GM12878 (cell line): ENCODE measurements at regions not wholly inside any gene's neighbourhood (a gene's known extent, or its start where the extent isn't known, plus 50 kb on each side); places are given as distances from the start of the nearest gene placed in this dataset.

Experiments
- ATAC-seq: fragments of 200-7000 bp; cut with Tn5 transposase; 3 replicates; pipeline ENCODE4 v1.9.1; 2020; ENCODE audit warnings: mild to moderate bottlenecking, moderate library complexity
- BruUV-seq: library from RNA; stranded (reverse); fragments of 400-500 nt; replicated peaks from 2 replicates; lab custom pipeline; 2021; lab: Mats Ljungman, UMichigan
- CTCF ChIA-PET: fragments of 300-600 bp; sonication (Branson Sonifier 250); formaldehyde crosslinking; extraction: SDS; loops from one replicate; lab custom pipeline; 2021; ENCODE audit warnings: inconsistent platforms; lab: Yijun Ruan, JAX
- POLR2A ChIA-PET: fragments of 350-600 bp; formaldehyde crosslinking; extraction: SDS; loops from one replicate; lab custom pipeline; 2021; ENCODE audit warnings: inconsistent platforms; lab: Charles Lee
- RAD21 ChIA-PET: fragments of 300-600 bp; sonication (Branson Sonifier 250); formaldehyde crosslinking; loops from one replicate; lab custom pipeline; 2023; ENCODE audit warnings: antibody characterized with exemption; ENCODE audit not compliant: unreplicated experiment; lab: Charles Lee
- SMC1A ChIA-PET: fragments of 300-600 bp; sonication (Branson Sonifier 250); formaldehyde crosslinking; loops from one replicate; lab custom pipeline; 2023; ENCODE audit not compliant: unreplicated experiment, uncharacterized antibody; lab: Charles Lee
- DNase-seq: peaks from one replicate; pipeline ENCODE4 v3.0.0-alpha.2; 2011; ENCODE audit warnings: low read depth, low spot score
- FAIRE-seq: peaks from 3 replicates; lab custom pipeline; 2011; peaks lifted over from hg19 to GRCh38; lab: Jason Lieb, UNC
- H2AFZ ChIP-seq: 2 replicates; pipeline ENCODE4 v1.6.0; 2011; ENCODE audit warnings: low read depth, low read length, control low read depth; ENCODE audit not compliant: control insufficient read depth
- H3K27ac ChIP-seq: 2 replicates; pipeline ENCODE4 v1.5.1; 2011; ENCODE audit warnings: control low read depth; ENCODE audit not compliant: control insufficient read depth, insufficient read depth
- H3K27me3 ChIP-seq, 2 experiments: replicated peaks in 1 of 2; 2 replicates each; pipeline versions ENCODE4 v1.6.0 to v1.6.1; 2011; ENCODE audit warnings: low read length in 1 of 2; ENCODE audit not compliant: control insufficient read depth in 2 of 2, insufficient read depth in 2 of 2
- H3K36me3 ChIP-seq, 2 experiments: 2 replicates each; pipeline ENCODE4 v1.5.1; 2011; ENCODE audit warnings: low read length in 1 of 2; ENCODE audit not compliant: control insufficient read depth in 2 of 2, insufficient read depth in 2 of 2
- H3K4me1 ChIP-seq: 2 replicates; pipeline ENCODE4 v1.6.1; 2011; ENCODE audit warnings: mild to moderate bottlenecking, low read length, moderate library complexity, mixed read lengths; ENCODE audit not compliant: control insufficient read depth, insufficient read depth
- H3K4me2 ChIP-seq: 2 replicates; pipeline ENCODE4 v1.6.0; 2011; ENCODE audit warnings: control low read depth; ENCODE audit not compliant: control insufficient read depth, insufficient read depth
- H3K4me3 ChIP-seq: fragments of 200-600 bp; sonication (generic); 2 replicates; pipeline ENCODE4 v1.5.1; 2016
- H3K79me2 ChIP-seq: 2 replicates; pipeline ENCODE4 v1.6.0; 2011; ENCODE audit warnings: low read length; ENCODE audit not compliant: control insufficient read depth, insufficient read depth
- H3K9ac ChIP-seq: 2 replicates; pipeline ENCODE4 v1.8.0; 2011; ENCODE audit warnings: low read length, control low read depth, mixed read lengths; ENCODE audit not compliant: control insufficient read depth, insufficient read depth
- H3K9me3 ChIP-seq: replicated peaks from 3 replicates; pipeline ENCODE4 v1.5.1; 2011; ENCODE audit warnings: mild to moderate bottlenecking, low read length; ENCODE audit not compliant: control insufficient read depth, insufficient read depth
- H4K20me1 ChIP-seq: 2 replicates; pipeline ENCODE4 v1.6.0; 2011; ENCODE audit not compliant: control insufficient read depth, insufficient read depth
- CEBPZ ChIP-seq: fragments of 150-350 bp; IDR thresholded peaks from 2 replicates; pipeline ENCODE4 v1.6.1; 2016; ENCODE audit warnings: low read depth, low read length
- CREM ChIP-seq: IDR thresholded peaks from 2 replicates; pipeline ENCODE4 v1.6.1; 2014; ENCODE audit warnings: antibody characterized with exemption, low read depth
- E4F1 ChIP-seq: fragments of 450-650 bp; IDR thresholded peaks from 2 replicates; pipeline ENCODE4 v1.6.1; 2018; ENCODE audit warnings: borderline replicate concordance, mild to moderate bottlenecking; ENCODE audit not compliant: partially characterized antibody
- GABPA ChIP-seq: IDR thresholded peaks from 2 replicates; pipeline ENCODE4 v1.6.1; 2014; ENCODE audit warnings: antibody characterized with exemption, low read depth, mild to moderate bottlenecking, inconsistent platforms
- IKZF1 ChIP-seq: fragments of 450-650 bp; conservative IDR thresholded peaks from 2 replicates; pipeline ENCODE4 v1.6.1; 2017; ENCODE audit warnings: antibody characterized with exemption, mild to moderate bottlenecking
- MEF2B ChIP-seq: fragments of 450-650 bp; IDR thresholded peaks from 2 replicates; pipeline ENCODE4 v1.6.1; 2018; ENCODE audit warnings: mild to moderate bottlenecking, moderate library complexity; ENCODE audit not compliant: partially characterized antibody, poor library complexity, severe bottlenecking
- MXI1 ChIP-seq: fragments of 150-350 bp; IDR thresholded peaks from 2 replicates; pipeline ENCODE4 v1.6.1; 2011; ENCODE audit warnings: low read depth, mild to moderate bottlenecking, inconsistent platforms, low read length, improper control_type of control experiment
- NR2F1 ChIP-seq: fragments of 450-650 bp; conservative IDR thresholded peaks from 2 replicates; pipeline ENCODE4 v1.6.1; 2017; ENCODE audit warnings: mild to moderate bottlenecking
- POLR2A ChIP-seq: IDR thresholded peaks from 2 replicates; pipeline ENCODE4 v1.6.1; 2011; ENCODE audit warnings: low read depth, mild to moderate bottlenecking, low read length
- RAD21 ChIP-seq: IDR thresholded peaks from 2 replicates; pipeline ENCODE4 v1.6.1; 2011; ENCODE audit warnings: mild to moderate bottlenecking, low read depth, low read length, moderate library complexity; ENCODE audit not compliant: insufficient read depth
- USF1 ChIP-seq: IDR thresholded peaks from 2 replicates; pipeline ENCODE4 v1.6.1; 2011; ENCODE audit warnings: borderline replicate concordance, low read depth, mild to moderate bottlenecking, moderate library complexity, mixed read lengths, low read length; ENCODE audit not compliant: insufficient read depth; ENCODE audit errors: extremely low read length
- WGBS: methylation state at CpG from one replicate; pipeline ENCODE4 v1.1.6; 2016; ENCODE audit warnings: low lambda C conversion rate; ENCODE audit not compliant: insufficient replicate concordance, insufficient coverage; ENCODE audit errors: missing lambda C conversion rate; 5-methylcytosine and 5-hydroxymethylcytosine counted together
- in situ Hi-C: fragments of 300-500 bp; cut with MboI; formaldehyde crosslinking; loops from 9 replicates; pipeline ENCODE4 v1.14.3; 2018; ENCODE audit warnings: mixed read lengths
- intact Hi-C: fragments of 100-400 bp; cut with micrococcal nuclease; formaldehyde crosslinking; loops from one replicate; pipeline ENCODE4 v1.14.2; 2022; ENCODE audit not compliant: unreplicated experiment

GRCh38 chr10:47184724-47185330 is 115.2 kb upstream of the GDF10 start:
- DNase-seq (no peak), FAIRE-seq (no peak), ATAC-seq (no peak)
- ChIA-PET RAD21 (no interaction called here), POLR2A (no interaction called here), CTCF (no interaction called here), SMC1A (no interaction called here)
- no TSS peak for BruUV-seq
- no peak overlapping the region for H2AFZ ChIP-seq
- no peak overlapping the region for H3K9ac ChIP-seq
- H4K20me1 ChIP-seq: no peaks in the 10 kb centered on the region
- intact Hi-C loops (no loop called here), in situ Hi-C loops (no loop called here)
- H3K27me3 ChIP-seq: no peaks in the 10 kb centered on the region; a peak in 1 of 4 replicates
- H3K4me2 ChIP-seq: no peak overlapping the region
- no peaks in the 10 kb centered on the region for H3K36me3 ChIP-seq
- 24% methylated on average over 10 of the region's 11 CpGs for WGBS
- no peaks in the 10 kb centered on the region for H3K79me2 ChIP-seq
- H3K9me3 ChIP-seq: no peaks in the 10 kb centered on the region
- no peaks in the 10 kb centered on the region for H3K4me1 ChIP-seq
- TF ChIP-seq CREM: no peak
- no peak for TF ChIP-seq IKZF1
- TF ChIP-seq GABPA: no peak
- H3K27ac ChIP-seq: no peak overlapping the region
- H3K4me3 ChIP-seq: no peak overlapping the region

GRCh38 chr10:47186941-47187340 is 113.1 kb upstream of the GDF10 start:
- FAIRE-seq: no peak
- WGBS: 52% methylated on average over 7 of the region's 7 CpGs
- H3K27ac ChIP-seq: no peak overlapping the region
- RAD21 ChIA-PET: no interaction called here
- BruUV-seq: no TSS peak
- ATAC-seq: no peak
- intact Hi-C loops: no loop called here
- H2AFZ ChIP-seq: no peak overlapping the region
- CTCF ChIA-PET: no interaction called here
- SMC1A ChIA-PET: no interaction called here
- no peaks in the 10 kb centered on the region; a peak in 2 of 4 replicates for H3K27me3 ChIP-seq
- H3K4me1 ChIP-seq: no peaks in the 10 kb centered on the region
- no peak overlapping the region for H3K4me2 ChIP-seq
- H3K79me2 ChIP-seq: no peaks in the 10 kb centered on the region
- H4K20me1 ChIP-seq: no peaks in the 10 kb centered on the region
- no peak overlapping the region for H3K4me3 ChIP-seq
- H3K9ac ChIP-seq: no peak overlapping the region
- no peak for DNase-seq
- H3K36me3 ChIP-seq: no peaks in the 10 kb centered on the region
- POLR2A ChIA-PET: no interaction called here
- in situ Hi-C loops: no loop called here
- no peaks in the 10 kb centered on the region for H3K9me3 ChIP-seq
- no peak for TF ChIP-seq USF1
- no peak for TF ChIP-seq E4F1
- TF ChIP-seq NR2F1: no peak
- no peak for TF ChIP-seq RAD21
- no peak for TF ChIP-seq CEBPZ
- TF ChIP-seq POLR2A: no peak
- TF ChIP-seq MEF2B: no peak
- no peak for TF ChIP-seq MXI1
